CD4-positive, alpha-beta T cell treated with Interleukin-6 for 4 hours (primary cell): ENCODE measurements at regions not wholly inside any gene's neighbourhood (a gene's known extent, or its start where the extent isn't known, plus 50 kb on each side); places are given as distances from the start of the nearest gene placed in this dataset.
"Not testable (repeated sequence)": the region's sequence is repeated elsewhere in the genome, so short reads cannot be mapped to it uniquely, and the experiment has no call there.

Source experiments
- DNase-seq: peaks from one replicate; pipeline ENCODE4 v3.0.0-alpha.2; 2020; ENCODE audit warnings: mixed read lengths

- DNase-seq, result no peak
Observed at GRCh38 chr15:77877869-77878577, 199.5 kb downstream of the TBC1D2B start.

DNA sequence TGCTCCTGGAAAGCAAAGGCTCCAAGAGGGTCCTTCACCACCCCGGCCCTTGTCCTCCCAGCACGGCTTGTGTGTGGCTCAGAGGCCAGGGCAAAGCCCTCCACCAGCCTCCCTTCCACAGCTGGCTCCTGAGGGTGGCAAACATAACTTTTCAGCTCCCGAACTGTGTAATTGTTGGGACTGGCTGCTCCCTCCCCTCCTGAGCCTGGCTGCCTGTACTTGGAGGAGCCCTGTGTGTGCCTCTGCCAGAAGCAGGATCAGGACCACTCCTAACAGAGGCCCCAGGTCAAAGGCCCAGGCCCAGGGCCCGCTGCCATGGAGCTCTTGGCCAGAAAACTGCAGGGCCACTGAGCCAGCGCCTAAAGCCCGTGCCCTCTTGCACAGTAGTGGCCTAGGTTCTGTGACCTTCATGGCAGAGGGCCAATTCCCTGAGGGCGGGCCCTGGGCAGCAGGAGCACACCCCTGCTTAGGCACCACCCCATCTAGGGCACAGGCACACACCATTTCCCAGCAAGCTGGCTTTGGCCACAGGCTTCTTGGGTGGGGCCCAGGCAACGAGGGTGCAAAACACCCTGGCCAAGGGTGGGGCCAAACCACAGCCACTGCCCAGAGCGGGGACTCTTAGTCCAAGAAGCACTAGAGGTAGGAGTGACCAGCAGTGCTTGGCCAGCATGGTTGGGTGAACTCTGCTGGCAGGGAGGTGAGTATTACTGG, 201.2 kb downstream of the TBC1D2B start:
- DNase-seq, result not testable (repeated sequence)

DNA sequence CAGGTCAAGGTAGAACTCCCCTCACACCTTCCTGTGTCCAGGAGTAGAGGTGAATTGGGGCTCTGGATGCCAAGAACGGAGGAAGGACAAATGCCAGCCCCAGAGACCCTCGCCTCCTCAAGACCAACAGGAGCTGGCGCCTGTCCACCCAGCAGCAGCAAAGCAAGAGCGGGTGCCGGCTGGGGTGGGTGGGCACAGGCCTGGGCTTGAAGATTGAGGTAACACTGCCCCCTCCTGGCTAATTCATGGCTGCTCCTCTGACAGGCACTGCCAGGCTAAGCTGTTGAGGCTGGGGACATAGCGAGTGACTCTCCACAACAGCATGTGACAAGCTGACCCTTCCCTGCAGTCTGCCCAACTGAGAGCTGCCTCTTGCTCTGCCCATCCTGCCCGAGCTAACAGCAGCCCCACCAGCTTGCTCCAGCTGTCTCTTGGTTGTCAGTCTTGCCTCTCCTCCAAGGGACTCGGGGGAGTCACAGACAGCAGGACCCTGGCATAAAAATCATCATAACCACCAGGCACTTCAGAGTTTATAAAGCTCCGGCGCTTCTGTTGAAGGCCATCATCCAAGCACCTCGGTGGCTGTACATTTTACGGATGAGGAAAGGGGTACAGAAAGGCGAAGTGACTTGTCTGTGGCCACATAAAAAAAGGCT, 202.3 kb downstream of the TBC1D2B start:
- DNase-seq, result peak; percentile 36

- DNase-seq, result no peak
Observed at GRCh38 chr15:77874063-77874462, 203.4 kb downstream of the TBC1D2B start.

DNA sequence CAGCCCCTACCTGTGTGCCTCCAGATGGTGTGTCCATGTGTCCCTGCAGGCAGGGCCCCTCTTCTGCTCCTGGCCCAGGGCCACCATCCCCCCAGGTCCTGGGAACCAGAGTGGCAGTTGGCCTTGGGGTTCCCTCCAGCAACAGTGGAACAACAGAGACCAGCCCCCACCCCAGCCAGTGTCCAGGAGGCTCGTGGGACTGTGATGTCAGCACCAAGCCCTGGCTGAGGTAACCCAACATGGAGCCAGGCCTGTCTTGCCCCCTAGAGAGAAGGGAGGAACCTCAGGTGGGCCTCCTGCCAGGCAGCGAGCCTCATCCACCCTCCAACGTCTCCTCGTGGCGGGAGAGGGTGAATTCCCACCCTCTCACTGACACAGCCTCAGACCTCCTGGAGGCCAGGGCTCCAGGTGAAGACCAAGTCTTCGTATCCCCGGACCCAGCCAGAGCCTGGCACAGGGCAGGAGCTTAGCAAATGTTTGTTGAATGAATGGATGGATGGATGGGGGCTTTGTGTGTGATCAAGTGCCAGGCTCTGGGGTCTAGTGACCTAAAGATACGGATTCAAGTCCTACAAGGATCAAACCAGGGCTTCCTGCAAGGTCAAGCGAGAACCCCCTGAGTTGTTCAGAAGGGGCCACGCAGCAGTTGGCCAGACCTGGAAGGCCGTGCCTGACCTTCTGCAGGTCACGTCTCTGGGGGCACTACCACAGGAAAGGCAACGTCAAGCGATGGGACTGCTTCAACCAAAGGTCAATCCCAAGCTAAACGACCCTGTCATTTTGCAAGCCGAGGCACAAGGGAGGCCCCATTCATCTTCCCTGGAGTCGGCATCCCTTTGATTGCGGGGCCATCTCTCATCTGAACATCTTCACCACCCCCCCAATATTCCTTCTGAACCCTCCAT, 204.7 kb downstream of the TBC1D2B start:
- DNase-seq, result not testable (repeated sequence)

DNA sequence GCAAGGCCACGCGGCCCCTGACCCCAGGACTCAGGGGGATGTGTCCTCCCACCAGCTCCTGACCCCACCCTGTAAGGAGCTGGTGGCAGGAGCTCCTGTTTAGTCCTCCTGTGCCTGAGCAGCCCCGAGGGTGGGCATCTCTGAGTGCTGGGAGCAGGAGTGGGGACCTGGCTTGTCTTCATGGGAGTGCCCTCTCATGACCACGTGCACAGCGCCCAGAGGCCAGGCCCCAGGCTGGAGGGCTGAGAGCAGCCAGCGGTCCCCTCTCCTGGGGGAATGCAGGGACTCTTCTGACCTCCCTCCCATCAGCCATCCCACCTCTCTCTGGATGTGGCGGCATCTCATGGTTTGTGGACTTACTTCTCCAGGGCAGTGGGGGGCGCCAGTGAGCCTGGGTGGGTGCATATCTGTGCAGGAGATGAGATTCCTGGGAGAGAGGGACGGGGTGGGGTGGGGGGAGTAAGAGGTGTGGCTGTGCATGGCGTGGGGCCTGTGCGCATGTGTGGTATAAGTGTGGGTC, 205.6 kb downstream of the TBC1D2B start:
- no peak for DNase-seq

DNA sequence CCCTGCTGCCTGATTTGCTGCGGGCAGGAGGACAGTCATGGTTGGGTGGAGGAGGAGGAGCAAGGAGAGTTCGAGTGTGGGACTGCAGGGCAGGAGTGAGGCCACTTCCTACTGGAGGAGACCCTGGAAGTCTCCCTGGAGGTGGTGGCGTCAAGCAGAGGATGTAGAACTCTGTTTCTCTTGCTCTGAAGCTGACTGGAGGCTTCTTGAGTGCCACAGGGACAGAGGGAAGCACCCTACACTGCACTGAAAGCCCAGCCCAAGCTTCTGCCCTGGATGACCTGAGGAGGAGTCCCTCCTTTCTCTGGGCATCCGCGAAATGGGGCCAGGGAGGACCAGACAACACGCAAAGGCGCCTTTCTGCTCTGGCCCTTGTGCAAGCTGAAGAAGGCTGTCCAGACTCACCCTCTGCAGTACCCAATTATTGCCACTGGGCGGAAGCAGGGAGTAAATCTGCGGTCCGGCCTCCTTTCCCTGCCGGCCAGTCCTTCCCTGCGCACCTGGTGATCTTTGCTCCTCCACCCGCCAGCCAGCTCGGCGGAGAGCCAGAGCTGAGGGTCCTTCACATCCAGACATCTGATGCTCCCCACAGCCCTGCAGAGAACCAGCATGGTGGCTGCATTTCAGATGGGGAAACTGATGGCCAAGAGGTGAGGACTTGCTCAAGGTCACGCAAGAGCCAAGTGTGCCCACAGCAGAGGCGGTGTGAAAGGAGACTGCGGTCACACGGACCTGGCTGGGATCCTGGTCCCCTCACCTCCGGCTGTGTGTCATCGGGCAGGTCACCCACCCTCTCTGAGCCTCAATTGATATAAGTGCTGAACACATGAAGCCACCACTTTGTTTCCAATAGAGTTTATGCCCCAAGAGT, 207.1 kb downstream of the TBC1D2B start:
- peak; percentile 14 for DNase-seq

DNA sequence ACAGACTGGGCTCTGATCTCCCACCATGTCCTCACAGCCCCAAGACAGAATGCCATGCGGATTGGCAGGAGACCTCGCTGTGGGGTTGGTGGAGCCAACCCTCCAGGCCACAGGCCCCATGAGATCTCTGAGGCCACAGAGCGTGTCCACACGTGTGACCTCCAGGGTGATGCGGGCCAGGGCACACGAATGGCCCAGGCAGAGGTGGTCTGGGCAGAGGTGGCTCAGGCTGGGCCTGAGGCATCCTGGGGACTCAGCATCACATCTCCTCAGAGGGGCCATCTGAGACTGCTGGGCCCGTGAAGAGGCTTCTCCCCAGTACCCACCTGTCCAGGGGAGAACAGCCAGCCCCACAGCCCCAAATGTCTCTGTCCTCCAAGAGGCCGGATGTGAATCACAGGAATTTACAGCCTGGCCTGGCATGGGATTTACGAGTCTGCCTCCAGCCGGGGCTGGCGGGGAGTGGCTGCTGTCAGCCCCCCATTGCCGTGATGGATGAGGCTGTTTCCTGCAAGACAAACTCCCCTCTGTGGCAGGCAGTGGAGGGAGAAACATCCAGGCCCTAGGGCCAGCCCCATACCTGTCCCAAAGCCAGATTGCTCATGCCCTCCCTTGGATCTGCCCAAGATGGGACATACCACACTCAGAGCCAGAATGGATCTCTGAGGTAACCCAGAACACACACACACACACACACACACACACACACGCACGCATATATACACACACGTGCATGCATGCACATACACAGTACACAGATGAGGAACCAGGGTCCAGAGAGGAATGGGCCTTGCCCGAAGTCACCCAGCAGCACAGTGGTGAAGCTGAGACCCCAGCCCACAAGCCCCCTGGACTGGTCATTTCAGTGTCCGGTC, 208.3 kb downstream of the TBC1D2B start:
- no peak for DNase-seq

DNA sequence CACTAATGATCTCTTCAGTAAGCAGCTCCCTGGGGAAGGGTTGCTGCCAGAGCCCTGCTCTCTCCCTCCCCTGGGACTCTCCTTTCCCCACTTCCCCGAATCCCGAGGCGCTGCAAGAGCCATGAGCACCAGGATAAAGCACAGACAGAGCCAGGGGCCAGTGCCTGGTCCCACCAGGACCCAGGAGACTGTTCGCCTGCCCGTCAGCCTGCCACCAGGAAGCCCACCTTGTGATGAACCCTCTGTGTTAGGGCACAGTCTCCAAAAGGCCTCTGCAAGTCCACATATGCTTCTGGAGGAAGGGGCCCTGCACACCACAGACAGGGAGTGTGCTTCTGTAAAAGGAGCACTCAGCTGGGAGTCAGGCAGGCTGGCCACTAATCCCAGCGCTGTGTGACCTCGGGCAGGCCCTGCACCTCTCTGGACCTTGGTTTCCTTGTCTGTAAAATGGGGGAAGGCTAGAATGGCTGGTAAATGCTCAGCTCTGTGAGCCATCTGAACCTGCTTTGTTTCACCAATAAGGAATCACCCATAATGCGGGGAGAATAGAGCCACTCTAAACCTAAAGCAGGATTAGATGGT, 209.4 kb downstream of the TBC1D2B start:
- DNase-seq, result not testable (repeated sequence)

- DNase-seq, result no peak
Observed at GRCh38 chr15:77867266-77868047, 210.1 kb downstream of the TBC1D2B start.

GRCh38 chr15:77866596-77867125, 210.8 kb downstream of the TBC1D2B start:
- DNase-seq, result no peak

DNA sequence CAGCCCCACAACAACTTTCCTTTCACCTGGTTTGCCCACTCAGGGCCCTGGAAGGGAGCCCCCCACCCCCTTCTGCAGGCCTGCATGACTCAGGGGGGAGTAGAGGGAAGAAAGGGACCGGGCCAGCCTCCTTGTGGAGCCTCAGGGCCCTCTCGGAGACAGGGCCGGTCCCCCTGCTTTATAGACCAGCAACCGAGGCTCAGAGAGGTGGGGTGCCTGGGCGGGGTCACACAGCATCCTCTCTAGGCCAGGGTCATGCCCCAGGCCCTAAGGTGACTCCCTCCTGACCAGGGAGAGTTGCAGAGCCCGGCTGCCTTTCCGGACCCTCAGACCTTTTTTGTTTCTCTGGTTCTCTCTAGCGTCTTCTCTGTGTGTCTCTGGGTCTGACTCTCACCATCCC, 211.3 kb downstream of the TBC1D2B start:
- DNase-seq, result no peak

DNA sequence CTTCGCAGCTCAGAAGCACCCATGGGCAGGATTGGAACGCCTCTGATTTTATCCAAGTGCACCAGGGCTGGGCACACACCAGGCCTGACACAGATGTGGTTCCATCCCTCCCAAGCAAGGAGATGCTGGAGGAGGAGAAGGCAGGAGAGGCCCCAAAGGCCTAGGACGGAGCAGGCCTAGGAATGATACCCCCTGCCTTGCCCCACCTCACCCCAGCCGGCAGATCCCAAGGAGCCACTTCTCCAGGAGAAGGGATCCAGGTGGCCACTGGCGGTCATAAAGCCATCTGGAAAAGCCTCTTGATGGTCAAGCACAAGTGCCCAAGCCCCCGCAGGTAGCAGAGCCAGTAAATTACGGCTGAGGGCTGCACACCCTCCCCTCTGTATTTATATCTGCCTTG, 211.8 kb downstream of the TBC1D2B start:
- DNase-seq, result no peak

DNA sequence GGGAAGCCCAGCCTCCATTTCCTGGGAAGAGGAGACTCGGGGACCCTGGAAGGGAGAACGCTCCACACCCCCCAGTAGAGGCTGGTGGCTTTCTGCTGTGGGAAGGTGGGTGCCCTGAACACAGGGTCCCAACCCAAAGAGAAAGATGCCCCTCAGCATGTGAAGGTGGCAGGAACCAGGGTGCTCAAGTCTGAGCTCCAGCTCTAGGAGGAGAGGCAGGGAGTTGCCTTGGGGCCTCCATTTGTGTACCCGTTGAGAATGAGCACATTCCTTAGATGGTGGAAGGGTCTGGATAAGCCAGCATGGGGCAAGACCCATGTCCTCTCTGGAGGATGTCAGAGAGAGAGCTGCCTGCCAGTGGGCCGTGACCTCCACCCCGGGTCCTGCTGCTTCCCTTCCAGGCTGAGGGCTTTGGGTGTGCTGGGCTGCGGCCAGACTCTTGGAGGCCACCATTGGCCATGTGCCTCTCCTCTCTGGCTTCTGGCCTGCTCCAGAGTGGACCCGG, 212.4 kb downstream of the TBC1D2B start:
- DNase-seq, result no peak

- no peak for DNase-seq
Observed at GRCh38 chr15:77864211-77865105, 213.1 kb downstream of the TBC1D2B start.

DNA sequence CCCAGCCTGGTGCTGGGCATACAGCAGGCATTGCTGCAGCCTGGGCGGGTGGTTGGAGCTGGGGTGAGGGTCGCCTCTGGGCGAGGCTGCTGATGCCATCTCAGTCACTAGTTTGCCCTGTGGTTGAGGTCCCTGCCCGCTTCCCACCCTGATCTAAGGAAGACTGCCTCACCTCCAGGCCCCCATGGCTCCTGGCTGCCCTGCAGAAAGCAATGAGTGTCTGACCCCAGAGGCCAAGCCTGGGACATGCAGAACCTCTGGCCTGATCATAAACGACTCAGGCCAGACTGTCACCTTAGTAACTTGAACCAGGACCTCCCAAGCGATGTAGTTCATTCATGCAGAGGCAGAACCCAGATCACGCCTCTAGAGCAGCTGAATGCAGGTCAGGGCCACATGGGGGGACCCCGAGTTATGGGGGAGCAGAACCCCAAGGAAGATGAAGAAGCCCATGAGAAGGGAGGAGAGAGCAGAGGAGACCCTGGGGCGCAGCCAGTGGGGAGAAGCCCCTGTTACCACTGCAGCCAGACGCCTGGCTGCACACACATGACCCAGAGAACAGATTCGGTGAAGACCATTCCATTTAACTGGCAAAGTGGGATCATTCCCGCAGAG, 213.9 kb downstream of the TBC1D2B start:
- no peak for DNase-seq

GRCh38 chr15:77862651-77863104, 214.8 kb downstream of the TBC1D2B start:
- no peak for DNase-seq
